GM21723 (cell line): ENCODE measurements at regions not wholly inside any gene's neighbourhood (a gene's known extent, or its start where the extent isn't known, plus 50 kb on each side); places are given as distances from the start of the nearest gene placed in this dataset.
"Not testable (repeated sequence)": the region's sequence is repeated elsewhere in the genome, so short reads cannot be mapped to it uniquely, and the experiment has no call there.

ENCODE experiments used
- ATAC-seq: cut with Tn5 transposase; IDR thresholded peaks from one replicate; pipeline ENCODE4 v1.9.1; 2021; ENCODE audit warnings: mild to moderate bottlenecking, moderate library complexity; ENCODE audit not compliant: unreplicated experiment

DNA sequence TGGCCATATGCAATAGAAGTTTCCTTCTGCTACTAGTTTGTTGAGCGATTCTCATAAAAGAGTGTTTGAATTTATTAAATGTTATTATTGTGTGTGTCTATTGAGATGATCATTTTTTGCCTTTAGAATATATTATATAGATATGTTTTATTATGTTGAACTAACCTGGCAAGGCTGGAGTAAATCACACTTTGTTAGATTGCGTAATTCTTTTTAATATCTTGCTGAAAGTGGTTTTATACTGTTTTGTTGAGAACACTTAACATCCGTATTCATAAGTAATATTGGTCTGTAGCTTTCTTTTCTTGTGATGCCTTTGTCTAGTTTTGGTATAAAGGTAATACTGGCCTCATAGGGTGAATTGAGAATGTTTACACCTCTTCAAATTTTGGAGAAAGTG lies 574.3 kb upstream of the PCDH20 start:
- no peak for ATAC-seq

DNA sequence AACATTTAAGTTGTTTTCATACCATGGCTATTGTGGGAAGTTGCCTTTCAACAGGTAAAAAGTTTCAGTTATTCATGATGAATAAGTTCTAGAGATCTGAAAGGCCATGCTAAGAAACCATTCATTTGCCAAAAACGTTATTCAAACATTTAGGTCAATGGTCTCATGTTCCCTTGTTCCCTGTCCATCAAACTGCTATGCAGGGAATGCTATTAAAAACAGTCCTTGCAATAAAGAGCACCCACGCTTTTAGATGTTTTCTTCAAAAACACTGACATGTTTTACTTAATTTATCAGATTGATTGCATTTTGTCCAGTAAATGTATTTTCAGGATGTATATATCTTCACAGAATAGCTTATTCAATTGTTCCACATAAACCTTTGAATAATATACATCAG lies 573.2 kb upstream of the PCDH20 start:
- no peak for ATAC-seq

DNA sequence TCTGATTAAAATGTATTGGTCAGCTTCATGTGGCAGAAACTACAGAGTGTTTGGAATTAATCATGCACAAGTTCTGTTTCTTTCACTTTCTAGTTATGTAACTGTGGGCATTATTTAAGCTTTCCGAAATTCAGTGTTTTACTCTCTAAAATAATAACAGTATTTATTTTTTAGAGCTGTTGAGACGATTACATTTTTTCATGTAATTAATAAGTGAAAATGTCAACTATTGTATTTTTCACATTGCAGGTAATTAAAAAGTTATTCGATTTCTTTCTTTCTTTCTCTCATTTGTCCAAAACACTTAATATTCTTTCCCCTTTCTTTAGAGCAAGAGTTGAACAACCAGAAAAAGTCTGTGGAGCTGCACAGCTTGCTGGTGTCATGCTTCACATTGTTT lies 559.4 kb upstream of the PCDH20 start:
- no peak for ATAC-seq

DNA sequence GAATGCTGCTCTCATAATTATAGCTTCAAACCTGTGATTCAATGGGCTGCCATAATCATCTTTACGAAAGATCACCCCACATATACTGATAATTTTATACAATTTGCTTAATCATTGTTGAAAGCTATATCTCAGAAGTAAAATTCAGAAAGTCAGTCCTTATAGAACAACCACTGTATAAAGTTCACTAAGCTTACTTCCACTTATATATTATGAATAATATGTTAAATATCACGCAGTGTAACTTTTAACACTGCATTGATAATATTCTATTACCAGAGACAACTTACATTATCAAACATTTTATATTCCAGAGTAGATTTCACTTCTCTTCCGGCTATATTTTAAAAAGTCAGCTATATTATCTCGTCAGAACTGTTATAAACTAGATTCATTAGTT lies 550.1 kb upstream of the PCDH20 start:
- no peak for ATAC-seq

DNA sequence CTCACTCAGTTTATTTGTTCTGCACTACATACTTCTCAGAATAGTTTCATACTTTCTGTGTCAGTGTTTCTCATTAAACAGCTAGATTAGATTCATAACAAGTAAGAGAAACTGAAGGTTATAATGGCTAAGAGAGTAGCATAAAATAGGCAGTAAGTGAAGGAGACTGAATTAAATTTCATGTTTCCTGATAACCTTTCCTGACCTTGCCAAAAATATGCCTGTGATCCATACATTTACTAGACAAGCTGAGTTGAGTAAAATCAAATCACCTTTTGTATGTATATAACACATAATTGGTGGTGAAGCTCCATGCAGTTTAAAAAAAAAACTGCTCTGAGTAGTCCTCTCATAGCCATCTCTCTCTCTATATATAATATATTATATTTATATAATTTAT lies 545.3 kb upstream of the PCDH20 start:
- no peak for ATAC-seq

DNA sequence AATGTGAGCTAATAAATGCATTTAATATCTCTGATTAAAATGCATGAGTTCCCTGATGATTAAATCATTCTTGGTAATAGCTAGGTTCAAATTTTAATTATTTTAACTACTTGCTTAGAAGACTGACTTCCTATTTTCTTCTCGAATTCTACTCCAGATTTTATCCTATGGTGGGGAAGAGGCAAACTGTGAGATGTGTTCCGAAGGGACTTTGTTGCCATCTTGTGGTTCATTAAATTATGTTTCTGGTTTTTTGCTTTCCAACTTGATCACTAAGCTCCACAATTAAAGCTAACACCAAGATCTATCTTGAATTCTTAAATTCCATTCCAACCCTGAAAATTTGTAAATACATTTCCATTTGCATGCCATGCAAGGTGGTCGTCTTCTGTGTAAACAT lies 538.4 kb upstream of the PCDH20 start:
- ATAC-seq, result no peak

DNA sequence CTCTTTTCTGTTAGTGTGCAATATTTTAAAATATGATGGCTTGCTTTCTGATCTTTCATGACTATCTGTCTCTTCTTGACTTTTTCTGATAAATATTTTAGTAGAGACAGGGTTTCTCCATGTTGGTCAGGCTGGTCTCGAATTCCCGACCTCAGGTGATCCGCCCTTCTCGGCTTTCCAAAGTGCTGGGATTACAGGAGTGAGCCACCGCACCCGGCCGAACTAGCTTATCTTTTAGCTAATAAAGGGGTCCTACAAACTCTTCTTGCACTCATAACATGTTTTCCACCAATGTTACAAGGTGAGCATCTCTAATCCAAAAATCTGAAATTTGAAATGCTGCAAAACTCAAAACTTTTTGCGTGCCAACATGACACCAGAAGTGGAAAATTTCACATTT lies 535.2 kb upstream of the PCDH20 start:
- no peak for ATAC-seq

DNA sequence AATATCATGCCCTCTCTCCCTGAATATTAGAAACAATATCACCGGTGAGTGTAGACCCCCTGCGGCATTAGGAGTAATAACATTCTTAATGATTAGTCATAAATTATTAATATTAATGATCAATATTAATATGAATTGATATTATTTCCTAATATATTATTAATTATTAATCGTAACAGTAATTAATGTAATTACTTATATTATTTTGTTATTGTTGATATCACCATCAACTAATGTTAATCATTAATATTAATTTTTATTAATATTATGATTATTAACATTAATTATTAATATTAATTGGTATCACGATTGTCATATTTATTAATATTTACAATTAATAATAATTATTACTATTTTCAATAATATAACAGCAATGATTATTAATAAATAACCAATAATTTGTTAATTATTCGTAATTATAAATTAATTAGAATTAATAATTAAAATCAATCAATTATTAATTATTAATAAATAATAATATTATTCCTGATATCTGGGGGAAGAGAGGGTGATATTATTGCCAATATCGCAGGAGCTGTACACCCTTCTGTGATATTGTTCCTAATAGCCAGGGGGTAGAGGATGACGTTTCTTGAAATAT lies 528.8 kb upstream of the PCDH20 start:
- ATAC-seq, result no peak

DNA sequence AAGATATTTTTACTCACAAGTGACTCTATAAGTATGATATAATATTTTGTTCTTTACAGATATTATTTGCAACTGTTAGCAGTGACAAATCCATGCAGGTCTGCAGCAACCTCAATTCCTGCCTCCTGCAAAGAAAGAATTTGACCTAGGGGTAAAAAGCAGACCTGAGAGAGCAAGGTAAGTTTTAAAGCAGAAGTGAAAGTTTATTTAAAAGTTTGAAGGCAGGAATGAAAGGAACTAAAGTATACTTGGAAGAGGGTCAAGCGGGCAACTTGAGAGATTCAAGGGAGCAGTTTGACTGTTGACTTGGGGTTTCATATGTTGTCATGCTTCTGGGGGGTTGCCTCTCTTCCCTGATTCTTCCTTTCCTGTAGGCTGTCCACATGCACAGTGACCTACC lies 520.1 kb upstream of the PCDH20 start:
- ATAC-seq, result no peak

DNA sequence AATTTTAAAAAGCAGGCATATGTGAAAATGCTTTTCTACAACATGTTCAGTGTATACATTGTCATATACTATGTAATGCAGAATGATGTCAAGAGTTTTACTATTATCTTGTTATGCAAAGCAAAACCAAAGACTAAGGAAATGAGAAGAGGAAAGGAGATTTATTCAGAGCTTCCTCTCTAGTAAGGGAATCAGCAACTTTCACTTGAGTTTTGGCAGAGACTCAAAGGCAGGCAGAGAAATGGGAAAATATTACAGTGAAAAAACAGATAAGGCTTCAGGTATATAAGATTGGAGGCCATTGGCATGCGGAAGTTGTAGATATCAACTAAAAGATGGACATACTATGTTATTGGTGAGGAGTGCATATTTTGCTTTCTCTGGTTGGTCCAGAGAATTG lies 512.0 kb upstream of the PCDH20 start:
- ATAC-seq, result no peak

DNA sequence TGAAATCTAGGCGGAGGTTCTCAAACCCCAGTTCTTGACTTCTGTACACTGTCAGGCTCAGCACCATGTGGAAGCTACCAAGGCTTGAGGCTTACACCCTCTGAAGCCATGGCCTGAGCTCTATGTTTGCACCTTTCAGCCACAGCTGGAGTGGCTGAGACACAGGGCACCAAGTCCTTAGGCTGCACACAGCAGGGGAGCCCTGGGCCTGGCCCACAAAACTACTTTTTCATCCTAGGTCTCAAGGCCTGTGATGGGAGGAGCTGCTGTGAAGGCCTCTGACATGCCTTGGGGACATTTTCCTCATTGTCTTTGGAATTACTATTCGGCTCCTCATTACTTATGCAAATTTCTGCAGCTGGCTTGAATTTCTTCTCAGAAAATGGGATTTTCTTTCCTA lies 503.2 kb upstream of the PCDH20 start:
- ATAC-seq, result no peak

DNA sequence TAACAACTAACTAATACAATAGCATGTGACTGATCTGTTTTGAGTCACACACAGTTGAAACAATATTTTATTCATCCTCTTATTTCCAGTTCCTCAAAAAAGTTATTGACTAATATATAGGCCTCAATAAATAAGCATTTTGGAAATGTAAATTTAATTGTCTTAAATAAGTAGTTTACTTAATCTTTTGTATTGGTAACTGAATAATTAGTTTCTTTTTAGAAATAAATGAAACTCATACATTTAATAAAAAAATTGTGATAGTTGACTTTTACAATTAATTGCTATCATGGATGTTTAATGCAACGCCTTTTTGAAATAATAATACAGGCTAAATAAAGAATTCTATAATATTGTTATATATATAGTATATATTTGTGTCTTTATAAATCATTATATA lies 500.8 kb upstream of the PCDH20 start:
- ATAC-seq, result no peak

DNA sequence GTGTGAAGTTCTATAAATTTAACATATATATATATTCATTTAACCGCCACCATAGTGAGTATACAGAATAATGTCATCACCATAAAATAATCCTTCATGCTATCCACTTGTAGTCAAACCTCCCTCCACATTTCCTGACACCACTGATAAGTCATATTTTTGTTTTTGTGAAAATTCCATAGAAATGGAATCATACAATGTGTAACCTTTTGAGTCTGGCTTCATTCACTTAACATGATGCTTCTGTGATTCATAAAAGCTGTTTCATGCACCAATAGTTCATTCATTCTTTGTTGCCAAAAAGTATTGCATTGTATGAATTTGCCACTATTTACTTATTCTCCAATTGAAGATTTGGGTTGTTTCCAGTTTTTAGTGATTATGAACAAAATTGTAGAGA lies 497.5 kb upstream of the PCDH20 start:
- no peak for ATAC-seq

DNA sequence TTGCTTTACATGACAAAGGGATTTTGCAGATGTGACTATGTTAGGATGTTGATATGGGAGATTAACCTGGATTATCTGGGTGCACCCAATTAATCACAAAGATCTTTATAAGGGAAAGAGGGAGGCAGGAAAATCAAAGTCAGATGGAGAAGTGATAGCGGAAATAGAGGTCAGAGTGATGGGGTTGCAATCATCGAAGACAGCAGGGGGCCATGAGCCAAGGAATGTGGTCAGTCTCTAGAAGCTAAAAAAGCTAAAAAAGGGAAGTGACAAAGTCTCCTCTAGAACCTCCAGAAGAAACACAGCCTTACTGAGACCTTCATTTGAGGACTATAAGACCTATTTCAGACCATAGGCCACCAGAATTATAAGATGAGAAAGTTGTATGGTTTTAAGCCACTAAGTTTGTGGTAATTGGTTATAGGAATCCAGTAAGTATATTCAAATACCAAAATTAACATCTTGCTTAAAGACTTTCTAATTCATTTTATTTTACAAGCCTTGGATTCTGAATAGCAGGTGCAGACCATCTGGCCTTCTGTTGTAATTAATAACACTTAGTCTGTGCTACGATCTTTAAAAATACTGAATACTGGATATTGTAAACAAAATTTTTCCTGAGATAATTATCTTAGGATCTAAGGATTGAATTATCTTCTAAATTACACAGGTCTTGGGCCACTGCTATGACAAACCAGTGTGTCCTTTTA lies 493.4 kb upstream of the PCDH20 start:
- ATAC-seq, result no peak

DNA sequence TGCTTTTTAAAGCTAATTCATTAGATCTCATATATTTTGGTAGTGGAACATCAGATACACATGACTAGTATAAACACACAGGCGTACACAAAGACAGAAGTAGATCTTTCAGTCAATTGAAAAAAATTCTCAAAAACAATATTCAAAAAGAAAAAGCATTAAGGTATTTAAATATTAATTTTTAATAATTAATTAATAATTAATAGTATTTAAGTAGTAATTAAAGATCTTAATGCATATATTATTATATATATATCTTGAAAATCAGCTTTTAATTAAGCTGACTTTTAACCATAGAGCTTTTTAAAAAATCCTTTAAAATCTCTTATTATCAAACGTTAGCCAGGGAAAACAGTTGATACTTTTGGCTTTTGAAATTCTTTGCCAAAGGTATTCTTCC lies 489.4 kb upstream of the PCDH20 start:
- no peak for ATAC-seq

DNA sequence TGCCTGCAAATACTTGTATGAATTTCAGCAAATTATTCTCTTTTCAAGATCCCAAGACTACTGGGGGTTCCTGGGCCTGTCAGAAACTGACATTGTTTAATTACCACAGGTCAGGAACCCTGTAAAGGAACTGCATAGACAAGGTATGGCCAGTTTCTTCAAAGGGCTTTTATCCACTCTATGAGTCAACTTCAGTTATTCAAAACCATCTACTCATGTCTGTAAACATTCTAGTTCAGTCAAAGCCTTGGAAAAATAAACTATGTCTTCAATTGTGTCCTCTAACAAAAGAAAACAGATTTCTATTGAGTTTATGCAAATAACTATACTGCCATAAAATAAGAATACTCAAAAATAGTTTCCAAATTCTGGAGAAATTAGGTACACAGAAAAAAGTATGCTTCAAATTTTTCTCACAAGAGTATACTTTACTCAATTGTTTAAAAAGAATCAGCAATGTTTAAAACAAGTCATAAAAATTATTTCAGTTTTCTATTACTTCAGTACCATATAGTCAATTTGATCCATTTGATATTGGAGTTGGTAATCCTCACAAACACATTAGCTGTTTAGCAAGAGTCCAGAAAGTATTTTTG lies 486.4 kb upstream of the PCDH20 start:
- no peak for ATAC-seq

DNA sequence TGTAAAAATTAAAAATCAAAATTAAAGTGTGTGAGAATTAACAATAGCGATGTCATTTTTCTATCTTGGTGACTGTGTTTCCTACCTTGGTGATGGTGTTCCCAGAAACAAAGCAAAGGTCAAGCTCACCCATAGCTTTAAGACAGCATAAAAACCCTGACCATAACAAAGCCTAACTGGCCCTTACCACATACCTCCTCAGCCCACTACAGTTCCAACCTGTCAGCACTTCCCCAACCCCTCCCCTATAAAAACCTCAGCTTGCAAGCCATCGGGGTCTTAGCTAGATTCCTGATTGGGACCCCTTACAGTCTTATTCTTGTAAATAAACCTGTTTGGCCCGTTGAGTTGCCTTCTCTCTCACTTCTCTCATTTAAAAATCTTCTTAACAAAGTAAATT lies 484.4 kb upstream of the PCDH20 start:
- ATAC-seq, result no peak

DNA sequence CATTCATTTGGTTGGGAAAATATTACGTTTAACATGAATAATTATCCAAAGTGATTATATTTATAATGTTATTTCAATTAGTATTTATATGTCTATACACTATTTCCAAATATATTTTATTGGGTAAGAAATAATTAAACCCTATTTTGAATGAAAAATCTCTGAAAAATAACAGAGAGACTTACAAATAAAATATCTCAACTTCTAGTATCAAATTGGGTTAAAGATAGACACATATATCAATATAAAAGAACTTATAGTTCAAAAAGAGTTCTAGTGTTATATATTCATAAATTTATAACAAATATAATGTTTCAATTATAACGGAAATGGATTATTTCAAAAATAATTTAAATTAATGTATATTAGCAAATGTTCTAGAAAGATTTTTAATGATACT lies 482.6 kb upstream of the PCDH20 start:
- no peak for ATAC-seq

DNA sequence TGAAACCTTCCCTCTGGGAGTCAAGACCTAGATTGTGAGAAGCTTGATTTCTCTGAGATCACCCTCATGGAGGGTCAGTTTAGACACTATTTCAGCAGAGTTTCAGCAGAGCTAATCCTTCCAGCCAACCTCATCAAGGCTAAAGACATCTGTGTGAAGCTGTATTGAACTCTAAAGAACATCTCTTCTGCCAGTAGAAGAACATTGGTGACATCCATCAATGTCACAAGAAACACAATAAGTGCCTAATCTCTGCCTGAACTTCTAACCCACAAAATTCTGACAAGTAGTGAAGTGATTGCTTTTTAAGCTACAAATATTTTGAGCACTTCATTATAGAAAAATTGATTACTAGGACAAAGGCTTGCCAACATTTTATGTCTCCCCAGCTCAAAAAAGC lies 475.8 kb upstream of the PCDH20 start:
- ATAC-seq, result no peak

DNA sequence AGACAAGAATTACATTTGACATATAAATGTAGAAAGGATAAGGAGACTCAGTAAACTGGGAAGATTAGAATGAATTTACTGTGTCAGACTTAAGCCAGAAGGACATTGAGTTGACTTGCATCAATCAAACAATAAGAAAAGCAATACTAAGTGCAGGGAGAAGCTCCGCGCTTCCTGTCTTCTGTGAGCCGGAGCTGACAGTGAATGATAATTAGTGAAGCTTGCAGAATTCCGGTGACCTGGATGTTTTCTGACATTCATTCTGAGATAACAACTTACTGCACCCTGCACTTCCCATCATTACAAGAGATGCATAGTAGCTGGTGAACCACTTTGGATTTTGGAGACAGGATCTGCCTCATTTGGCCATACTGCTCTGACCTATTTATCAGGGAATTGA lies 469.2 kb upstream of the PCDH20 start:
- no peak for ATAC-seq

DNA sequence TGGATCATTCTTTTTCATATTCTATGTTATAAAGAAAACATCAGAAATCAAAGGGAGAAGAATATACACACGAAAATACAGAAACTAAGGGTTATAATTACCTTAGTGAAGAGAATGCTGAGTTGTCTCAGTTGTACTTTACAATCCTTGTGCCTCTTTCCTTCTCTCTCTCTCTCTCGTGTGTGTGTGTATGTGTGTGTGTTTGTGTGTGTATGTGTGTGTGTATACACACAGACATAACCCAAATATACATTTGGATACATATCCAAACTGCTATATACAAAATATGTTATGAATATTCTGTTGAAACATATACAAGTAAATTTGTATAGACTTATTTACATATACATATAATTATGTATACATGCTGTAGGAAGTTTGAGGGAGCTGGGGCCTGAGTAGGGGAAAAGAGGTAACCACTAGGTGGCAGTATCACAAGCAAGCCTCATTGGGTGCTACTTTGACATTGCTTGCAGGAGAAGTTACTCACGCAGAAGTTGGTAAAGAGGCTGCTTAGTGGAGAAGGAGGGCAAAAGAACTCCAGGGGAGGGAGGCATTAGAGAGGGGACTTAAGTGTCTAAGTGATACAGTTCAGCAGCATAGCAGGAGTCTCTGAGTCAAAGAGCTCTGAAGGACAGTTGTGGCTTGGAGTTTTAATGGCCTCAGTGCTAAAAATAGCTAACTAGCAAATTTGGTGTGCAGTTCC lies 465.1 kb upstream of the PCDH20 start:
- ATAC-seq, result peak; percentile 63

DNA sequence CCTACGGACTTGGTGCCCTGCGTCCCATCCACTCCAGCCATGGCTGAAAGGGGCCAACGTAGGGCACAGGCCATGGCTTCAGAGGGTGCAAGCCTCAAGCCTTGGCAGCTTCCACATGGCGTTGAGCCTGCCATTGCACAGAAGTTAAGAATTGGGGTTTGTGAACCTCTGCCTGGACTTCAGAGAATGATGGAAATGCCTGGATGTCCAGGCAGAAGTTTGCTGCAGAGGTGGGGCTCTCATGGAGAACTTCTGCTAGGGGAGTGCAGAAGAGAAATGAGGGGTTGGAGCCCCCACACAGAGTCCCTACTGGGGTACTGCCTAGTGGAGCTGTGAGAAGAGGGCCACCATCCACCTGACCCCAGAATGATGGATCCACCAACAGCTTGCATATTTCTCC lies 462.9 kb upstream of the PCDH20 start:
- ATAC-seq, result not testable (repeated sequence)
